ENCODE measurements at regions not wholly inside any gene's neighbourhood (a gene's known extent, or its start where the extent isn't known, plus 50 kb on each side); places are given as distances from the start of the nearest gene placed in this dataset.

GRCh38 chr18:38074298-38074876, 508.8 kb upstream of the CELF4 start:
- Histone ChIP-seq H3K4me3 (ENCODE audit: low read length in 2 of 2) (no peak overlapping the region), H3K27ac (ENCODE audit: low read depth, low read length) (no peak overlapping the region), H3K4me1 (ENCODE audit: insufficient read depth, low read length) (no peaks in the 10 kb centered on the region), H3K36me3 (ENCODE audit: insufficient read depth, low read length) (no peaks in the 10 kb centered on the region), H3K9me3 (ENCODE audit: control insufficient read depth in 1 of 2, low read length in 2 of 2) (no peaks in the 10 kb centered on the region), H3K27me3 (ENCODE audit: insufficient read depth, low read length) (no peaks in the 10 kb centered on the region)
- ChIA-PET CTCF (ENCODE audit: partially characterized antibody) (no interaction called here), POLR2A (ENCODE audit: partially characterized antibody) (no interaction called here)
- no peak overlapping the region for H3K4me3 Mint-ChIP-seq
- no peaks in the 10 kb centered on the region for H3K4me1 Mint-ChIP-seq
- H3K27me3 Mint-ChIP-seq: no peaks in the 10 kb centered on the region
- H3K9me3 Mint-ChIP-seq: peaks cover 0 to 16% (median 6%) of the 10 kb centered on the region in 8 donors
- no peak for DNase-seq
- no peaks in the 10 kb centered on the region for H3K36me3 Mint-ChIP-seq
- no peak overlapping the region for H3K27ac Mint-ChIP-seq
- intact Hi-C loops (cut with micrococcal nuclease): no loop called here

GRCh38 chr18:38067821-38068220, 502.2 kb upstream of the CELF4 start:
- Mint-ChIP-seq H3K36me3 (no peaks in the 10 kb centered on the region), H3K4me3 (no peak overlapping the region), H3K27me3 (no peaks in the 10 kb centered on the region), H3K27ac (no peak overlapping the region), H3K9me3 (peaks cover 0 to 12% (median 5%) of the 10 kb centered on the region in 8 donors), H3K4me1 (no peaks in the 10 kb centered on the region)
- Histone ChIP-seq H3K9me3 (ENCODE audit: control insufficient read depth in 1 of 2, low read length in 2 of 2) (no peaks in the 10 kb centered on the region), H3K27ac (ENCODE audit: low read depth, low read length) (no peak overlapping the region), H3K27me3 (ENCODE audit: insufficient read depth, low read length) (no peaks in the 10 kb centered on the region), H3K4me1 (ENCODE audit: insufficient read depth, low read length) (no peaks in the 10 kb centered on the region), H3K4me3 (ENCODE audit: low read length in 2 of 2) (no peak overlapping the region), H3K36me3 (ENCODE audit: insufficient read depth, low read length) (no peaks in the 10 kb centered on the region)
- ChIA-PET POLR2A (ENCODE audit: partially characterized antibody) (no interaction called here), CTCF (ENCODE audit: partially characterized antibody) (no interaction called here)
- intact Hi-C loops (cut with micrococcal nuclease): no loop called here
- no peak for DNase-seq

- ChIA-PET CTCF (ENCODE audit: partially characterized antibody) (no interaction called here), POLR2A (ENCODE audit: partially characterized antibody) (no interaction called here)
- no peaks in the 10 kb centered on the region for H3K36me3 ChIP-seq (ENCODE audit: insufficient read depth, low read length)
- H3K27me3 ChIP-seq (ENCODE audit: insufficient read depth, low read length): no peaks in the 10 kb centered on the region
- no peak overlapping the region for H3K4me3 ChIP-seq (ENCODE audit: low read length in 2 of 2)
- no peaks in the 10 kb centered on the region for H3K4me1 ChIP-seq (ENCODE audit: insufficient read depth, low read length)
- intact Hi-C loops (cut with micrococcal nuclease): no loop called here
- Mint-ChIP-seq H3K27ac (no peak overlapping the region), H3K9me3 (peaks cover 0 to 12% (median 7%) of the 10 kb centered on the region in 8 donors), H3K36me3 (no peaks in the 10 kb centered on the region), H3K4me1 (no peaks in the 10 kb centered on the region), H3K4me3 (no peak overlapping the region), H3K27me3 (no peaks in the 10 kb centered on the region)
- no peak for DNase-seq
- H3K27ac ChIP-seq (ENCODE audit: low read depth, low read length): no peak overlapping the region
- no peaks in the 10 kb centered on the region for H3K9me3 ChIP-seq (ENCODE audit: control insufficient read depth in 1 of 2, low read length in 2 of 2)
Measured at GRCh38 chr18:38067086-38067485, 501.5 kb upstream of the CELF4 start.

DNA sequence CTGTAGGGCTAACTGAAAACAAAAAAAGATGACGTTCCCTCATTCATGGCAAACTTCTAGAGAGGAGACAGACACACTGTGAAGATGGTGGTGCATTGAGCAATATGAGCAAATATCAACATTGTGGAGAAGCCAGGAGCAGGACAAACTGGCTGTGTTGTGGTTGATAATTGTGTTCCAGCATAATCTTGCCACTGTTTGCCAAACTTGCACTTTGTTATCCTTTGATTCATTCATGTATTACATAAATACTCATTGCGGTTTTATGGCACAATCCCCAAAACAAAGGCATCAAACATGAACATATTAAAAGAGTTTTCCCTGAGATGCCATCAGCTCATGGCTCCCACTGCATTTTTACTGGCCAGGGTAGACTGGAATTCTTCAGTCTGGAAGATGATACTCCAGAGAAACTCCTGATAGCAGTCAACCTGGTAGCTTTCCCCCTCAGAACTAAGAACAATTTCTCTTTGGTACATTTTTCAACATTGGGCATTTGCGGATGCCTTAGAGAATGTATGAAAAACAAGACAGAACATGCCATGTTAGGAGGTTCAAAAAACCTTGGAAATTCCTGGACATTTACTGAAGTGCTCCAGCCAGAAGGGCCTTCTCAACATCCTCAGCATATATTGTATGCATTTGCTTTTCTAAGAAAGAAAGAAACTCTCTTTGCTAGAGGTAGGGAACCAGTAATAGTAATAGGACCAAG, 487.4 kb upstream of the CELF4 start:
- CTCF ChIA-PET (ENCODE audit: partially characterized antibody): no interaction called here

GRCh38 chr18:38047820-38048219, 482.2 kb upstream of the CELF4 start:
- H3K9me3 Mint-ChIP-seq: peaks cover 0 to 4% (median 2%) of the 10 kb centered on the region in 8 donors
- H3K27me3 Mint-ChIP-seq: peaks cover 0 to 2% of the 10 kb centered on the region in 2 donors
- Histone ChIP-seq H3K36me3 (ENCODE audit: insufficient read depth, low read length) (no peaks in the 10 kb centered on the region), H3K9me3 (ENCODE audit: control insufficient read depth in 1 of 2, low read length in 2 of 2) (no peaks in the 10 kb centered on the region), H3K4me3 (ENCODE audit: low read length in 2 of 2) (no peak overlapping the region), H3K4me1 (ENCODE audit: insufficient read depth, low read length) (no peaks in the 10 kb centered on the region), H3K27ac (ENCODE audit: low read depth, low read length) (no peak overlapping the region), H3K27me3 (ENCODE audit: insufficient read depth, low read length) (no peaks in the 10 kb centered on the region)
- no peak for DNase-seq
- no peaks in the 10 kb centered on the region for H3K36me3 Mint-ChIP-seq
- intact Hi-C loops (cut with micrococcal nuclease): no loop called here
- ChIA-PET POLR2A (ENCODE audit: partially characterized antibody) (no interaction called here), CTCF (ENCODE audit: partially characterized antibody) (no interaction called here)
- peaks cover 0 to 1% (median 0%) of the 10 kb centered on the region in 4 donors for H3K4me1 Mint-ChIP-seq
- no peak overlapping the region for H3K4me3 Mint-ChIP-seq
- H3K27ac Mint-ChIP-seq: no peak overlapping the region

More for the DNA sequence above, 487.4 kb upstream of the CELF4 start:
- Mint-ChIP-seq H3K27me3 (peaks cover 0 to 2% of the 10 kb centered on the region in 2 donors), H3K4me3 (no peak overlapping the region), H3K9me3 (peaks cover 0 to 8% (median 3%) of the 10 kb centered on the region in 8 donors), H3K4me1 (no peaks in the 10 kb centered on the region), H3K36me3 (no peaks in the 10 kb centered on the region), H3K27ac (no peak overlapping the region)
- POLR2A ChIA-PET (ENCODE audit: partially characterized antibody): no interaction called here
- intact Hi-C loops (cut with micrococcal nuclease): no loop called here
- no peaks in the 10 kb centered on the region for H3K9me3 ChIP-seq (ENCODE audit: control insufficient read depth in 1 of 2, low read length in 2 of 2)
- H3K27ac ChIP-seq (ENCODE audit: low read depth, low read length): no peak overlapping the region
- H3K36me3 ChIP-seq (ENCODE audit: insufficient read depth, low read length): no peaks in the 10 kb centered on the region
- no peaks in the 10 kb centered on the region for H3K27me3 ChIP-seq (ENCODE audit: insufficient read depth, low read length)
- H3K4me3 ChIP-seq (ENCODE audit: low read length in 2 of 2): no peak overlapping the region
- no peaks in the 10 kb centered on the region for H3K4me1 ChIP-seq (ENCODE audit: insufficient read depth, low read length)
- DNase-seq: no peak

GRCh38 chr18:38046651-38047050, 481.1 kb upstream of the CELF4 start:
- Histone ChIP-seq H3K27me3 (ENCODE audit: insufficient read depth, low read length) (no peaks in the 10 kb centered on the region), H3K4me1 (ENCODE audit: insufficient read depth, low read length) (no peaks in the 10 kb centered on the region), H3K9me3 (ENCODE audit: control insufficient read depth in 1 of 2, low read length in 2 of 2) (no peaks in the 10 kb centered on the region), H3K4me3 (ENCODE audit: low read length in 2 of 2) (no peak overlapping the region), H3K27ac (ENCODE audit: low read depth, low read length) (no peak overlapping the region), H3K36me3 (ENCODE audit: insufficient read depth, low read length) (no peaks in the 10 kb centered on the region)
- Mint-ChIP-seq H3K27ac (no peak overlapping the region), H3K4me1 (peaks cover 0 to 1% (median 0%) of the 10 kb centered on the region in 4 donors), H3K9me3 (peaks cover 0 to 8% (median 3%) of the 10 kb centered on the region in 8 donors), H3K4me3 (no peak overlapping the region), H3K27me3 (peaks cover 0 to 2% of the 10 kb centered on the region in 2 donors), H3K36me3 (no peaks in the 10 kb centered on the region)
- POLR2A ChIA-PET (ENCODE audit: partially characterized antibody): no interaction called here
- no peak for DNase-seq
- CTCF ChIA-PET (ENCODE audit: partially characterized antibody): no interaction called here
- intact Hi-C loops (cut with micrococcal nuclease): no loop called here

GRCh38 chr18:38045845-38046244, 480.2 kb upstream of the CELF4 start:
- no peaks in the 10 kb centered on the region for H3K36me3 ChIP-seq (ENCODE audit: insufficient read depth, low read length)
- H3K9me3 ChIP-seq (ENCODE audit: control insufficient read depth in 1 of 2, low read length in 2 of 2): no peaks in the 10 kb centered on the region
- intact Hi-C loops (cut with micrococcal nuclease): no loop called here
- H3K4me3 Mint-ChIP-seq: no peak overlapping the region
- H3K27me3 Mint-ChIP-seq: peaks cover 0 to 2% of the 10 kb centered on the region in 2 donors
- no peak overlapping the region for H3K27ac Mint-ChIP-seq
- H3K4me3 ChIP-seq (ENCODE audit: low read length in 2 of 2): no peak overlapping the region
- H3K27ac ChIP-seq (ENCODE audit: low read depth, low read length): no peak overlapping the region
- no peaks in the 10 kb centered on the region for H3K27me3 ChIP-seq (ENCODE audit: insufficient read depth, low read length)
- ChIA-PET POLR2A (ENCODE audit: partially characterized antibody) (no interaction called here), CTCF (ENCODE audit: partially characterized antibody) (no interaction called here)
- H3K4me1 ChIP-seq (ENCODE audit: insufficient read depth, low read length): no peaks in the 10 kb centered on the region
- DNase-seq: no peak
- peaks cover 0 to 8% (median 2%) of the 10 kb centered on the region in 8 donors for H3K9me3 Mint-ChIP-seq
- H3K4me1 Mint-ChIP-seq: peaks cover 0 to 1% (median 0%) of the 10 kb centered on the region in 4 donors
- H3K36me3 Mint-ChIP-seq: no peaks in the 10 kb centered on the region

All from CD4-positive, alpha-beta memory T cell (primary cell).